GM23338 (cell line): ENCODE measurements at regions not wholly inside any gene's neighbourhood (a gene's known extent, or its start where the extent isn't known, plus 50 kb on each side); places are given as distances from the start of the nearest gene placed in this dataset.

Source experiments
- ATAC-seq: fragments of 200-7000 bp; cut with Tn5 transposase; 3 replicates; pipeline ENCODE4 v1.9.1; 2020
- DNase-seq: peaks from one replicate; pipeline ENCODE4 v3.0.0-alpha.2; 2015; ENCODE audit warnings: low spot score
- H2AFZ ChIP-seq: fragments of 200-600 bp; sonication (generic); 2 replicates; pipeline ENCODE4 v1.8.0; 2016; ENCODE audit warnings: antibody characterized with exemption, mild to moderate bottlenecking, moderate library complexity
- H3F3A ChIP-seq: fragments of 200-600 bp; sonication (generic); replicated peaks from 2 replicates; pipeline ENCODE4 v1.8.0; 2017; ENCODE audit warnings: antibody characterized with exemption, mixed run types, low read depth
- H3K27ac ChIP-seq: fragments of 200-600 bp; sonication (generic); 2 replicates; pipeline ENCODE4 v1.6.1; 2016; ENCODE audit warnings: low read depth
- H3K27me3 ChIP-seq: fragments of 200-600 bp; sonication (generic); 2 replicates; pipeline ENCODE4 v1.8.0; 2016; ENCODE audit warnings: mild to moderate bottlenecking, mixed run types, moderate library complexity; ENCODE audit not compliant: insufficient read depth
- H3K36me3 ChIP-seq: fragments of 200-600 bp; sonication (generic); 2 replicates; pipeline ENCODE4 v1.8.0; 2016; ENCODE audit warnings: mild to moderate bottlenecking; ENCODE audit not compliant: insufficient read depth
- H3K4me1 ChIP-seq: fragments of 200-600 bp; sonication (generic); 2 replicates; pipeline ENCODE4 v1.8.0; 2016; ENCODE audit warnings: mild to moderate bottlenecking, moderate library complexity; ENCODE audit not compliant: insufficient read depth
- H3K4me2 ChIP-seq: fragments of 200-600 bp; sonication (generic); 2 replicates; pipeline ENCODE4 v1.7.1; 2017; ENCODE audit warnings: mixed run types
- H3K4me3 ChIP-seq: fragments of 200-600 bp; sonication (generic); 2 replicates; pipeline ENCODE4 v1.6.1; 2016; ENCODE audit warnings: mixed run types
- H3K79me2 ChIP-seq: fragments of 200-600 bp; sonication (generic); replicated peaks from 2 replicates; pipeline ENCODE4 v1.8.0; 2017; ENCODE audit warnings: mild to moderate bottlenecking; ENCODE audit not compliant: insufficient read depth
- H3K9me2 ChIP-seq: fragments of 200-600 bp; sonication (generic); 2 replicates; pipeline ENCODE4 v1.8.0; 2017; ENCODE audit not compliant: insufficient read depth
- H4K20me1 ChIP-seq: fragments of 200-600 bp; sonication (generic); replicated peaks from 2 replicates; pipeline ENCODE4 v1.8.0; 2017; ENCODE audit warnings: mild to moderate bottlenecking; ENCODE audit not compliant: insufficient read depth
- H3K27ac Mint-ChIP-seq: 2 replicates; pipeline ENCODE4 v1.8.0; 2020; ENCODE audit warnings: inconsistent platforms, mild to moderate bottlenecking, moderate library complexity, mixed read lengths
- H3K27me3 Mint-ChIP-seq: 3 replicates; pipeline ENCODE4 v1.8.0; 2022; ENCODE audit warnings: low read depth, mild to moderate bottlenecking, moderate library complexity, mixed read lengths, inconsistent platforms; ENCODE audit not compliant: insufficient read depth, poor library complexity
- H3K36me3 Mint-ChIP-seq: 3 replicates; pipeline ENCODE4 v1.8.0; 2021; ENCODE audit warnings: low read depth, mild to moderate bottlenecking, inconsistent platforms, moderate library complexity, mixed read lengths
- H3K4me1 Mint-ChIP-seq: 3 replicates; pipeline ENCODE4 v1.8.0; 2020; ENCODE audit warnings: mild to moderate bottlenecking, inconsistent platforms, mixed read lengths
- H3K4me3 Mint-ChIP-seq: 3 replicates; pipeline ENCODE4 v1.8.0; 2021; ENCODE audit warnings: moderate library complexity, mild to moderate bottlenecking, inconsistent platforms, mixed read lengths
- H3K9me3 Mint-ChIP-seq: 3 replicates; pipeline ENCODE4 v1.8.0; 2020; ENCODE audit warnings: moderate library complexity, mild to moderate bottlenecking, inconsistent platforms, mixed read lengths
- CTCF ChIP-seq, 2 experiments: fragments of 200-600 bp in 1 of 2; sonication (generic) in 1 of 2; conservative IDR thresholded peaks; 2 replicates each; pipeline versions ENCODE4 v1.5.1 to v1.6.1; 2016 to 2017; ENCODE audit warnings: antibody characterized with exemption in 2 of 2, low read depth in 2 of 2, mild to moderate bottlenecking in 2 of 2, moderate library complexity in 1 of 2
- STAT1 ChIP-seq: IDR thresholded peaks from one replicate; pipeline ENCODE4 v1.6.1; 2016; ENCODE audit warnings: antibody characterized with exemption; ENCODE audit not compliant: unreplicated experiment
- ZNF331 ChIP-seq: fragments of 250-450 bp; sonication (Bioruptor Pico); IDR thresholded peaks from 2 replicates; pipeline ENCODE4 v1.5.0; 2020; ENCODE audit warnings: low read depth, mild to moderate bottlenecking, moderate library complexity

GRCh38 chr4:121213940-121214339 is 49.8 kb upstream of the TNIP3 start:
- no peaks in the 10 kb centered on the region for H3K27me3 ChIP-seq
- TF ChIP-seq STAT1 (no peak), ZNF331 (CRISPR knock-in tag) (no peak), CTCF (conservative IDR thresholded peaks at IDR 0.05; ENCODE audit: low read depth in 2 of 2) (no peak)
- no peaks in the 10 kb centered on the region for H3K36me3 Mint-ChIP-seq
- H3K4me3 ChIP-seq: no peak overlapping the region
- no peaks in the 10 kb centered on the region for H3K4me1 Mint-ChIP-seq
- no peak overlapping the region for H2AFZ ChIP-seq
- H3K27ac ChIP-seq: no peak overlapping the region
- H3K79me2 ChIP-seq: no peaks in the 10 kb centered on the region
- H3K4me2 ChIP-seq: no peak overlapping the region
- H3F3A ChIP-seq: no peaks in the 10 kb centered on the region
- H3K4me3 Mint-ChIP-seq: no peak overlapping the region
- no peak overlapping the region for H3K27ac Mint-ChIP-seq
- H4K20me1 ChIP-seq: no peaks in the 10 kb centered on the region
- no peaks in the 10 kb centered on the region for H3K9me2 ChIP-seq
- no peaks in the 10 kb centered on the region for H3K27me3 Mint-ChIP-seq
- DNase-seq (no peak), ATAC-seq (no peak)
- no peaks in the 10 kb centered on the region for H3K36me3 ChIP-seq
- no peaks in the 10 kb centered on the region for H3K9me3 Mint-ChIP-seq
- H3K4me1 ChIP-seq: no peaks in the 10 kb centered on the region
